Thoracic aorta (tissue), 2 donors: ENCODE measurements at regions not wholly inside any gene's neighbourhood (a gene's known extent, or its start where the extent isn't known, plus 50 kb on each side); places are given as distances from the start of the nearest gene placed in this dataset.
A peak's percentile ranks its signal among the peaks of the same experiment; 100 is the strongest.

Experiments
- ATAC-seq: fragments of 150-250 bp; one replicate; pipeline ENCODE4 v1.8.0; 2017; ENCODE audit warnings: low read depth; ENCODE audit not compliant: insufficient number of reproducible peaks, low FRiP score
- DNase-seq: peaks from one replicate; pipeline ENCODE4 v3.0.0-alpha.2; 2020; ENCODE audit warnings: low spot score
- H3K27ac ChIP-seq, 2 donors: fragments of 200-600 bp; sonication (generic); 1 replicate in 1 of 2; 2 replicates in 1 of 2; pipeline ENCODE4 v1.5.1; 2016; ENCODE audit warnings: mild to moderate bottlenecking in 2 of 2, moderate library complexity in 2 of 2
- H3K27me3 ChIP-seq: fragments of 200-600 bp; sonication (generic); replicated peaks from 2 replicates; pipeline ENCODE4 v1.6.0; 2016; ENCODE audit warnings: mild to moderate bottlenecking; ENCODE audit not compliant: insufficient read depth
- H3K36me3 ChIP-seq: fragments of 200-600 bp; sonication (generic); one replicate; pipeline ENCODE4 v1.5.1; 2016
- H3K4me1 ChIP-seq, 2 donors: fragments of 200-600 bp; sonication (generic); 1 replicate in 1 of 2; 2 replicates in 1 of 2; pipeline versions ENCODE4 v1.5.1 to v1.6.0; 2016; ENCODE audit warnings: low read depth in 2 of 2, mild to moderate bottlenecking in 1 of 2; ENCODE audit not compliant: control insufficient read depth in 1 of 2
- H3K4me3 ChIP-seq: fragments of 200-600 bp; sonication (generic); 2 replicates; pipeline ENCODE4 v1.5.1; 2016; ENCODE audit warnings: mild to moderate bottlenecking
- H3K9me3 ChIP-seq: fragments of 200-600 bp; sonication (generic); 2 replicates; pipeline ENCODE4 v1.5.1; 2016
- CTCF ChIP-seq: fragments of 200-600 bp; sonication (generic); IDR thresholded peaks from one replicate; pipeline ENCODE4 v1.5.1; 2019; ENCODE audit warnings: antibody characterized with exemption

- Histone ChIP-seq H3K27ac (no peak overlapping the region), H3K4me3 (no peak overlapping the region), H3K36me3 (no peaks in the 10 kb centered on the region), H3K9me3 (no peaks in the 10 kb centered on the region), H3K27me3 (no peaks in the 10 kb centered on the region), H3K4me1 (peaks cover 34 to 48% of the 10 kb centered on the region in 2 donors)
- no peak for TF ChIP-seq CTCF
- ATAC-seq, result no peak
- DNase-seq, result no peak
These were observed 395.6 kb downstream of the TNS3 start for GRCh38 chr7:47186316-47186715.

- Histone ChIP-seq H3K4me3 (no peak overlapping the region), H3K9me3 (no peaks in the 10 kb centered on the region), H3K27ac (peak overlapping the region; percentile 51 to 53), H3K36me3 (no peaks in the 10 kb centered on the region), H3K4me1 (peaks cover 34 to 52% of the 10 kb centered on the region in 2 donors), H3K27me3 (no peaks in the 10 kb centered on the region)
- ATAC-seq, result peak; percentile 69
- no peak for DNase-seq
- no peak for TF ChIP-seq CTCF
These were observed 396.1 kb downstream of the TNS3 start for GRCh38 chr7:47185839-47186238.

GRCh38 chr7:47185170-47185569 lies 396.7 kb downstream of the TNS3 start:
- Histone ChIP-seq H3K36me3 (no peaks in the 10 kb centered on the region), H3K9me3 (no peaks in the 10 kb centered on the region), H3K4me1 (peaks cover 38 to 58% of the 10 kb centered on the region in 2 donors), H3K27me3 (no peaks in the 10 kb centered on the region), H3K4me3 (no peak overlapping the region), H3K27ac (peak overlapping the region; percentile 51 to 53)
- DNase-seq (no peak), ATAC-seq (no peak)
- no peak for TF ChIP-seq CTCF

- no peak for ATAC-seq
- peaks cover 38 to 58% of the 10 kb centered on the region in 2 donors for H3K4me1 ChIP-seq
- H3K27me3 ChIP-seq, result no peaks in the 10 kb centered on the region
- no peak for DNase-seq
- H3K36me3 ChIP-seq, result no peaks in the 10 kb centered on the region
- no peak overlapping the region for H3K4me3 ChIP-seq
- no peak for TF ChIP-seq CTCF
- no peaks in the 10 kb centered on the region for H3K9me3 ChIP-seq
- no peak overlapping the region for H3K27ac ChIP-seq
These were observed 397.9 kb downstream of the TNS3 start for GRCh38 chr7:47183862-47184590.

- ATAC-seq (no peak), DNase-seq (no peak)
- Histone ChIP-seq H3K27me3 (no peaks in the 10 kb centered on the region), H3K27ac (peak overlapping the region in 1 of 2 donors; percentile 14), H3K4me3 (no peak overlapping the region), H3K9me3 (no peaks in the 10 kb centered on the region), H3K4me1 (peaks cover 38 to 58% of the 10 kb centered on the region in 2 donors), H3K36me3 (no peaks in the 10 kb centered on the region)
- TF ChIP-seq CTCF, result no peak
These were observed 400.1 kb downstream of the TNS3 start for GRCh38 chr7:47181746-47182361.
